Tibial artery (tissue), 4 donors: ENCODE measurements at regions not wholly inside any gene's neighbourhood (a gene's known extent, or its start where the extent isn't known, plus 50 kb on each side); places are given as distances from the start of the nearest gene placed in this dataset.

ENCODE experiments used
- DNase-seq, 2 donors: peaks; one replicate each; pipeline ENCODE4 v3.0.0-alpha.2; 2019
- H3K27ac ChIP-seq, 2 donors: fragments of 200-600 bp; sonication (generic) in 1 of 2; 1 replicate in 1 of 2; 2 replicates in 1 of 2; pipeline ENCODE4 v1.5.1; 2018 to 2019; ENCODE audit warnings: mild to moderate bottlenecking in 1 of 2
- H3K27me3 ChIP-seq, 2 donors: fragments of 200-600 bp; sonication (generic) in 1 of 2; one replicate each; pipeline versions ENCODE4 v1.5.1 to v1.6.0; 2016 to 2019
- H3K36me3 ChIP-seq, 3 donors: fragments of 200-600 bp; sonication (generic) in 2 of 3; one replicate each; pipeline ENCODE4 v1.5.1; 2016 to 2019; ENCODE audit warnings: mild to moderate bottlenecking in 2 of 3
- H3K4me1 ChIP-seq, 4 donors: fragments of 200-600 bp; sonication (generic) in 2 of 4; 1 replicate in 3 of 4; 2 replicates in 1 of 4; pipeline ENCODE4 v1.5.1; 2016 to 2019
- H3K4me3 ChIP-seq, 2 donors: fragments of 200-600 bp; sonication (generic) in 1 of 2; 1 replicate in 1 of 2; 2 replicates in 1 of 2; pipeline ENCODE4 v1.5.1; 2018 to 2019; ENCODE audit warnings: mild to moderate bottlenecking in 2 of 2
- H3K9me3 ChIP-seq, 3 donors: fragments of 200-600 bp; sonication (generic) in 1 of 3; one replicate each; pipeline ENCODE4 v1.5.1; 2016 to 2019
- intact Hi-C: fragments of 100-400 bp; cut with DNase I; formaldehyde crosslinking; loops from one replicate; pipeline ENCODE4 v1.15.0; 2023; ENCODE audit warnings: low total_unique reads
- TF ChIP-seq, protein P1 (sequence below), 2 experiments: fragments of 200-600 bp in 1 of 2; fragments of 450-650 bp in 1 of 2; IDR thresholded peaks; one replicate each; pipeline ENCODE4 v1.5.1; 2017 to 2019; ENCODE audit warnings: antibody characterized with exemption in 2 of 2, mild to moderate bottlenecking in 1 of 2, moderate library complexity in 1 of 2

DNA sequence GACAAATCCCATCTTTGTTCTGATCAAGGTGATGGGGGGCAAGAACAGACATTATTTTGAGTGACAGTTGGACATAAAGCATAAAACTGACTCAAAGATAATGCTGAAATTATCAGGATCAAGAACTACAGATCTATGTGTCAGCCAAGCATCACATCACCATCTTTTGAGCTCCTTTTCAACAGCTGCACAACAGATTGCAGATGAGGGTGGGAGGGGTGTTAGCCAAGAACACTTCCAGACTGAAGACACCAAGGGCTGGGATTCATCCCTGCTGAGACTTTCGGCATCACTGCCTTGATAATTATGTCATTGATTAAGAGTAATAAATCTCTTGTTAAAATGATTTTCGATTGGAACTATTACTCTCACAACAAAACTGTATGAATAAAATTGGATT is 191.5 kb upstream of the NETO1 start:
- no peaks in the 10 kb centered on the region for H3K4me1 ChIP-seq
- H3K9me3 ChIP-seq = no peaks in the 10 kb centered on the region
- intact Hi-C loops = no loop called here
- H3K4me3 ChIP-seq = no peak overlapping the region
- no peak overlapping the region for H3K27ac ChIP-seq
- no peak for DNase-seq
- no peaks in the 10 kb centered on the region for H3K27me3 ChIP-seq
- TF ChIP-seq, protein P1, sequence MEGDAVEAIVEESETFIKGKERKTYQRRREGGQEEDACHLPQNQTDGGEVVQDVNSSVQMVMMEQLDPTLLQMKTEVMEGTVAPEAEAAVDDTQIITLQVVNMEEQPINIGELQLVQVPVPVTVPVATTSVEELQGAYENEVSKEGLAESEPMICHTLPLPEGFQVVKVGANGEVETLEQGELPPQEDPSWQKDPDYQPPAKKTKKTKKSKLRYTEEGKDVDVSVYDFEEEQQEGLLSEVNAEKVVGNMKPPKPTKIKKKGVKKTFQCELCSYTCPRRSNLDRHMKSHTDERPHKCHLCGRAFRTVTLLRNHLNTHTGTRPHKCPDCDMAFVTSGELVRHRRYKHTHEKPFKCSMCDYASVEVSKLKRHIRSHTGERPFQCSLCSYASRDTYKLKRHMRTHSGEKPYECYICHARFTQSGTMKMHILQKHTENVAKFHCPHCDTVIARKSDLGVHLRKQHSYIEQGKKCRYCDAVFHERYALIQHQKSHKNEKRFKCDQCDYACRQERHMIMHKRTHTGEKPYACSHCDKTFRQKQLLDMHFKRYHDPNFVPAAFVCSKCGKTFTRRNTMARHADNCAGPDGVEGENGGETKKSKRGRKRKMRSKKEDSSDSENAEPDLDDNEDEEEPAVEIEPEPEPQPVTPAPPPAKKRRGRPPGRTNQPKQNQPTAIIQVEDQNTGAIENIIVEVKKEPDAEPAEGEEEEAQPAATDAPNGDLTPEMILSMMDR (IDR thresholded peaks at IDR 0.05) = no peak
- H3K36me3 ChIP-seq = no peaks in the 10 kb centered on the region

DNA sequence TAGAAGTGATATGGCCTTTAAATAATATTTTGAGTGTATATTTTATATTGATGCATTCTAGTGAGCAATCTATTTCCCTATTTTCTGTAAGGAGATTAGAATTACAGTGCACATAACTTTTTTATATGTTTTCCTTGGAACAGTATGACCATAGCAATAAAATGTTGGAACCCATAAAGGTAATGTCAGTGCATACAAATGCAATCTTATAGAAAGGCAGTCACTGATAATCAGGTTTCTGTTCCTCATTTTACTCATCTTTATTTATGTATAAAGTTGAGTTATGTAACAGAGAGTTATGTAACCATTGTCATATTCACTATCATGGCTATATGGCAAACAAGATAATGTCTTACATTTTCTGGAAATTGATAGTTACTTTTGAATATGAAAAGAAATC is 179.9 kb upstream of the NETO1 start:
- H3K27me3 ChIP-seq = no peaks in the 10 kb centered on the region
- intact Hi-C loops = no loop called here
- H3K4me1 ChIP-seq = no peaks in the 10 kb centered on the region
- H3K4me3 ChIP-seq = no peak overlapping the region
- H3K27ac ChIP-seq = no peak overlapping the region
- peaks cover 0 to 4% (median 3%) of the 10 kb centered on the region in 3 donors for H3K9me3 ChIP-seq
- TF ChIP-seq, protein P1 (IDR thresholded peaks at IDR 0.05) = no peak
- DNase-seq = no peak
- H3K36me3 ChIP-seq = no peaks in the 10 kb centered on the region

DNA sequence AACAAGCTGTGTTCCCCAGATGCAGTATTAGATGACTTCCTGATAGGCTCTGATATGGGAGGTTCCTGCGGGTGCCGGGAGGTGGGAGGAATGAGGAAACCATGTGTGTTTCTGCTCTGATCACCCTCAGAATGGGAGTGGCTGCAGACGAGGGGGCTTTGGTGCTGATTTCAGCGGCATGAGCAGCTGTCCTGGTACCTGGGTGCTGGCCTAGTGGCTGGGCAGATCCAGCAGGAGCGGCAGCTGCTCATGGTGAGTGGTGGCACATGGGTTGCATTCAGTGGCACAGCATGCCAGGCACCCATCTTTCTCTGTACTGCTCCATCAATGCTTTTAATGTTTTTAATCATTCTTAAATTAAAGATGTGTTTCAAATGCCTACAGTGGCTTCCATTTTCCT is 177.2 kb upstream of the NETO1 start:
- intact Hi-C loops = no loop called here
- no peak for DNase-seq
- TF ChIP-seq, protein P1 (IDR thresholded peaks at IDR 0.05) = no peak

DNA sequence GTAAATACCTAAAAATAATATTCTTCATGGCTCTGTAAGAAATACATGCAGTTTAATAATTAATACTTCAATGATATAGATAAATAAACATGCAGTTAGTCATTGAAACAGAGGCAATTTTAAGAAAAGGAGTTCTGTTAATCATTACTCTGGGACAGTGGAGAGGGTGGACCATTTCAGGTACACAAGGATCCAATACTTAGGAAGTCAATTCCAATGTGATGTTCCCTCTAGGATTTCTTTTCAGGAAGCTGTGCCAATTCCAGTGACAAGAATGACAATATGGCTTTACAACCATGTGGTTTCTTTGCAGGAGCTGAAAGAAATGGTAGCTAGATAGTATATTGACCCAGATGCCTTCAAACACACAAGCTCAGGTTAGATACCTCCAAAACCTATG is 175.8 kb upstream of the NETO1 start:
- intact Hi-C loops = no loop called here
- TF ChIP-seq, protein P1 (IDR thresholded peaks at IDR 0.05) = no peak

More for the DNA sequence above, 177.2 kb upstream of the NETO1 start:
- Histone ChIP-seq H3K4me3 (no peak overlapping the region), H3K27ac (no peak overlapping the region), H3K9me3 (peaks cover 0 to 4% (median 3%) of the 10 kb centered on the region in 3 donors), H3K36me3 (no peaks in the 10 kb centered on the region), H3K4me1 (no peaks in the 10 kb centered on the region), H3K27me3 (no peaks in the 10 kb centered on the region)

DNA sequence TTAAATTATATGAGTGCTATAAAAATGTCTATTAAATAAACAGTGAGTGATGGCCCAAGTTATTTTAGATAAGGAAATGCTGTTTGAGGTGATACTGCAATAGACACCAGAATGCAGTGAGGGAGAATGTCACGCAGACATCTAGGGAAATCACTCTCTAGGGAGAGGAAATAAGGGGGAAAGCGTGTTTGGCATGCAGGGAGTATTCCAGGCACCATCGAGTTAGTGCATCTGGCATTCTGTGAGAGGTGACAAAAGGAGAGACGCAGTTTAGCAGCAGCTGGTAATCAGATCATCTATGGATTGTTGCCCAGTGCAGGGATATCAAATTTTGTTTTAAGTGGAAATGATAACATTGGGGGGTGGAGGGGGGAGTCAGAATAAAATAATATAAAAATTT is 175.4 kb upstream of the NETO1 start:
- Histone ChIP-seq H3K27me3 (no peaks in the 10 kb centered on the region), H3K9me3 (no peaks in the 10 kb centered on the region), H3K4me3 (no peak overlapping the region), H3K27ac (no peak overlapping the region), H3K4me1 (no peaks in the 10 kb centered on the region), H3K36me3 (no peaks in the 10 kb centered on the region)
- DNase-seq = no peak
- intact Hi-C loops = no loop called here
- TF ChIP-seq, protein P1 (IDR thresholded peaks at IDR 0.05) = no peak

More for the DNA sequence above, 175.8 kb upstream of the NETO1 start:
- Histone ChIP-seq H3K27ac (no peak overlapping the region), H3K27me3 (no peaks in the 10 kb centered on the region), H3K36me3 (no peaks in the 10 kb centered on the region), H3K9me3 (no peaks in the 10 kb centered on the region), H3K4me1 (no peaks in the 10 kb centered on the region), H3K4me3 (no peak overlapping the region)
- no peak for DNase-seq

DNA sequence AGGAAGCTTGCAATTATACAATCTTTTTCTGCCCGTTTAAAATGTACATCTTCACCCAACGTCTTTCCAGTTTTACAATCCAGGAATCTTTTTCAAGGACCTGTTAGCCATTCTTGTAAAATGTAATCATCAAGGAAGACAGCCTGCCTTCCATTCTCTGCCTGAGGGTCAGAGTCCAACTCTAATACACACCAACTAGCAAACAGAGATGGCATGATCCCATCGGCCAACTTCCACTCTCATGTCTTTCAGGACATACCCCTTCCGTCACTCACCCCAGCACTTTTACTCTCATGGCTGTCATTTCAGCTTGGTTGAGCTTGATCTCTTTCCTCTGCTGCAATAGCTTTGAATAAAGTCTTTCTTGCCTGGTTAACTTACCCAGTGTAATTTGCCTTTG is 172.5 kb upstream of the NETO1 start:
- Histone ChIP-seq H3K4me1 (no peaks in the 10 kb centered on the region), H3K27me3 (no peaks in the 10 kb centered on the region), H3K4me3 (no peak overlapping the region), H3K27ac (no peak overlapping the region), H3K36me3 (no peaks in the 10 kb centered on the region), H3K9me3 (no peaks in the 10 kb centered on the region)
- intact Hi-C loops = no loop called here
- TF ChIP-seq, protein P1 (IDR thresholded peaks at IDR 0.05) = no peak
- no peak for DNase-seq
